ENCODE measurements at regions not wholly inside any gene's neighbourhood (a gene's known extent, or its start where the extent isn't known, plus 50 kb on each side); places are given as distances from the start of the nearest gene placed in this dataset.

DNA sequence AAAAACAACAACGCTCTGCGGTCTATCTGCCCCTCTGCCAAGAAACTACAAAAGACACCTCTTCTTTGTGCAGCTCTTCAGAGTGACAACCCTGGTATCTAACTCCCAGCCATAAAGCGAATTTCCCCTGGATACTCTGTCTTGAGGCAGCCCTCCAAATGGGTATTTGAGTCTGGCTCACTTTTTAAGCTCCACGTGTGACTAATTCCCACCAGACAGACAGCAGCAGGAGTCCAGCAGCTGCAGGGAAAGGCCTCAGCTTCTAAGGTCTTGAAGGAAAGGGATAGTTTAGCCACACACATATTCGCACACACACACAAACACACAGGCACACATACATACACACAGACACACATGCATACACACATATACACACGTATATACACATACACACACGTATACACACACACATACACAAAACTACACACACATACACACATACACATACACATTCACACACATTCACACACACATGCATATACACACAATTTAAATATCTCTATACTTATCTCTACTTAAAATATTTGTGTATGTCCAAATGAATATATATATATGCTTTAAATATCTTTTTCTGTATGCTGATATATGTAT lies 188.8 kb downstream of the TSHZ3 start:
- DNase-seq = no peak

DNA sequence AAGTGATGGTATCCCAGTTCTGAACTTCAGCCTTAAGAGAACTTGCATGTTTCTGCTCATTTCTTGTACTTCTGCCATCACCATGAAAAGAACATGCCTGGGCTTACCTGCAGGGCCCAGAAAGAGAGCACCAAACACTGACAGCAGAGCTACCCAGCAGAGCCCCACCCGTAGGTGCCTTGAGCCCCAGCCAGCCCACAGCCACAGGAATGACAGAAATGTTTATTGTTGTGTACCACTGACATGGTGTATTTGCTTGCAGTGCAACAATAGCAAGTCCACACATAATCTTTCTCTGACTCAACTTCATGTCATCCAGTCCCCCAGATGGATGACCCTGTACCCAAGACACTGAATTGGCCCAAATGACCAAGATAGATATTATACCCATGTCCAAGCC lies 195.2 kb downstream of the TSHZ3 start:
- no peak for DNase-seq

DNA sequence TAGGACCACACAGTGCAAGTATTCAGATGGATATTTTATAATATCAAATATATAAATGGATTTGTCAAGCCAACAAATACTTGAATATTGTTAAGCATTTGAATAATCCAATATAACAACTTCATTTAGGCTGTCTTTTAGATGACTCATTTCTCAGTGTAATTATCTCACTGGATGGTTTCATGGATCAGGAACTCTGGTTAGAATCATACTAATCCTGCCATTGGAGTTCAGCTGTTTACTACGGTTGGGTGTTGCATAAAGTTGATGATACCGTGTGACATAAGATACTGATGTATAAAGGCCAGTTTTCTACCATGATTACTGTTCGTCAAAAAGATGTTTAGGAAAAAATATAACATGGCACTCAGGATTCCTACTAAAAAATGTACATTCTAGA lies 196.3 kb downstream of the TSHZ3 start:
- no peak for DNase-seq

DNA sequence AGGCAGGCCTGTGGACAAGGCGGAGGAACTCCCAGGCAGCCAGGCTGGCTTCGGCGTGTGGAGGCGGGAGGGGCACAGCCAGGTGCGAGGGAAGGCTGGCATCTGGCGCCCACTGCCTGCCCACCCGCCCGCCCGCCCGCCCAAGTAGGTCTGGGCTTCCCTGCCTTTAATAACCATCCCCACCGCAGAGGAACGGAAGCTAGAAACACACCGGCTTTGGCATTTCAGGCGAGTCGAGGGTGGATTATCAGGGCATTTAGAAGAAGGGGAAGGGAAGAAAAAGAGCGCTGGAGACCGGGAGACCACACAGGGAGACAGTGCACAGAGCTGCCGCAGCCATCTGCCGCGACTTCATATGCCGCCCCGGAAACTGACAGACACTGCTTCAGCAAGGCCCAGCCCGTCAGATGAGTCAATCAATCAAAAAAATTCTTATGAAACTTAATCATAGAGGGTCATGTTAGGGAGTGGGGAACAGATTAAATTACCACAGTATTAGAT lies 199.7 kb downstream of the TSHZ3 start:
- DNase-seq = no peak

DNA sequence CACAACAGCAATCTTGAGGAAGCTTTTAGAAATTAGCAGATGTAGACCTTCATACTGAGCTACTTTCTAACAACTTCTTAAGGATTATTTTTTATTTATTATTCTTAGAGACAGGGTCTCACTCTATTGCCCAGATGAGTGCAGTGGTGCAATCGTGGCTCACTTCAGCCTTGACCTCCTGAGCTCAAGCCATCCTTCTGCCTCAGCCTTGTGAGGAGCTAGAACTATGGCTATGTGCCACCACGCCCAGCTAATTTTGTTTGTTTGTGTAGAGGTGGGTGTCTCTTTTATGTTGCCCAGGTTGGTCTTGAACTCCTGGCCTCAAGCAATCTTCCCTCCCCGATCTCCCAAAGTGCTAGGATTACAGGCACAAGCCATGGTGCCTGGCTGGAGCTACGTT lies 200.6 kb downstream of the TSHZ3 start:
- no peak for DNase-seq

DNA sequence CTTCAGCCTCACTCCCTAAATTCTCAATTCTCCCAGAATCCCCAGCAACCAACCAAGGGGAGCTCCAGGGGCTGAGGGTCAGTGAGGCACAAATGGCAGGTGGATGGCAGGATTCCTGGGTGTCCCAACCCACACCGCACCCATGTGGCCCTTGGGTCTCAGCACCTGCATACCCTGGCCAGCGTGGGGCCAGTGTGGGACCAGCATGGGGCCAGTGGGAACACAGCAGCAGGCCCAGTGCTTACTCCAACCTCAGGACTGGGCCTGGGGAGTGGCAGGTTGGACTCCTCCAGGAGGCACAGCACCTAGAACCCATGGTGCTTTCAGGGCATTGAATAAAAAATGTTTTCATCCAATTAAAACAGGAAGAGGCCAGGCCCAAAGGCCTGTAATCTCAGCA lies 202.0 kb downstream of the TSHZ3 start:
- no peak for DNase-seq

DNA sequence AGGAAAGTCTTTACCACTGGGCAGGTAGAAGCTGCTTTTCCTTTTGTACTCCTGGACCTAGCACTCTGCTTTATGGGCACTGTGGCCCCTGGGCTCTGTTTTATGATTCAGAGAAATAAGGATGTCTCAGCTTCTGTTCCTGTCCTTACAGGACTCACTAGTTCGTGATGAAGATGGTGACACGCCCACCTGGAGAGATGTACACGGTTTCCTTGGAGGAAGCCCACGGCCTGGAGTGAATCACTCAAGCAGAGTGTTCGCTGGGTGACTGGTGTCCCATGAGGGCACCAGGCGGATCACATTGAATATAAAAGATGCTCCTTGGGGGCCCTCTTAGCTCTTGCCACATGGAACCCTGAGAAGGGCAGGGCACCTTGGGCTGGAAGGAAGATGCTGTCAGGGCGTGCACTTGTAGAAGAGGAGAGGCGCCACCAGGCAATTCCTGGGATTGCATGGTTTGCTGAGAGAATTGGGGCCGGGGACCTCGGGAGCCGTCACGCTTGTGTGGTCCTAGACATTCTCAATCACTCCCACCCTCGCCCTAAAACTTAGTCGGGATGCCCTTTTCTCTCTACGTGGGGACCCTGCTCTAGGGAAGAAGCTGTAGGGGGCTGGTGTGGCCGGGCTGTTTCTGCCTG lies 202.6 kb downstream of the TSHZ3 start:
- DNase-seq = no peak

DNA sequence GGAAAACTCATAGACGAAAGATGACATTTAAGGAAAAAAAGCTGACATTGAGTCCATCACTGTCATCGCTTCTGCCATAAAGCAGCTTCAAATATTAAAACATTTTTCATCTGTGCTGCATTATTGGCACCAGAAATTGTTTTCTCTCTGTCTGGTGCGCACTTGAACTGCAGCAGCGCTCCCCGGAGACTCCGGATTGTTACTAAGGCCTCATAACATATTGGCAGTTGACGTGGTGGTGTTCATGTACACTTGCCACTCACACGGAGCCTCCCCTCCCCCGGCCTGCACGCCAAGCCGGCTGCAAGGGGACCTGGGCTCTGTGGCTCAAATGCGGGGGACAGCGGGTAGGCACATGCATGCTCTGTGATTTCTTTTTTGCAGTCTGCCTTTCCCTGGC lies 203.2 kb downstream of the TSHZ3 start:
- no peak for DNase-seq

DNA sequence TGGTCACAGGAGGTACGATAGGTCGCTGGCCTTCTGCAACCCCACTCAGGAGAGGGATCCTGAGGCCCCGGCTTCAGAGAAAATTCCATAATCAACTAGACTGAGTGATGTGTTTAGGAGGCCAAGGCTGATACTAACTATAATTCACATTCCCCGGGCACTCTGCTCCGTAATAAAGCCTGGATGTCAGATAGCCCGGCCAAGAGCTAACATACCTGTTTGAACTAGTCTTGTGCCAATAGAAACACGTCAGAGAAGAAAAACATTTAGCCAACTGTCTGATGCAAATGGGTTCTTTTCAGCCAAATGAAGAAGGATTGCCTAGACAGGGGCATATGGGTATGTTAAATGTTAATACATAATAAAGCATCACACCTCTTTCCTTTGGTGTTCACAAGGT lies 204.2 kb downstream of the TSHZ3 start:
- DNase-seq = no peak

DNA sequence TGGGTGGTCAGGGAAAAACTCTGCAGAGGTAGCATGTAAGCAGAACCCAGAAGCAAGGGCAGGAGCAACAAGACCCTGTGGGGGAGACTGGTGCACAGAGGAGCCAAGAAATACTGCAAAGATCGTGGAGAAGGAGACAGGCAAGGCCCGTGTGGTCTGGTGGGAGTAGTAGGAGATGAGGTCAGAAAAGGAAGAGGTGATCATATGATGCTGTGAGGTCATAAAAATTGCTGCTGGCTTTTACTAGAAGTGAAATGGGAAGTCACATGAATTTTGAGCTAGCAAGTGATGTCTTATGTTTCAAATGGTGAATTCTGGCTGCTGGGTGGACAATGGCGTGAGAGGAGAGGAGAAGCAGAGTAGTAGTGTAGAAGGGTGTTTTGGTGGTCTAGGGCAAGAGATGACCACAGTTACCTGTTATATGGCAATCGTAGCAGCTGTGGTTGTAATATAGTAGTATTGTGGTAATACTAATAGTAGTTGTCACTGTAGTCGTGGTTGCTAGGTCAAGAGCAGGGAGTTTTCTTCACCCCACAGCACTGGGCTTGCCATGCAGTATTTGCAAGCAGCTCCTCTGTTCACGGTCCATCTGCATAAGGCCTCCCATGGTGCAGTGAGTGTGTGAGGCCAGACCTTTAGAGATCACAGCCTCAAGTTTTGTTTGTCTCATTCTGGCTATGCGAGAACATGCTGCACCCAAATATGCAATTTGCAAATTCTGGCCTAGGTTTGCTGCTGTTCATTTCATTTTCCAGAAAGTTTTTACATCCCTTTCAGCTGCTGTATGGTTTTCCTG lies 205.0 kb downstream of the TSHZ3 start:
- DNase-seq = no peak

DNA sequence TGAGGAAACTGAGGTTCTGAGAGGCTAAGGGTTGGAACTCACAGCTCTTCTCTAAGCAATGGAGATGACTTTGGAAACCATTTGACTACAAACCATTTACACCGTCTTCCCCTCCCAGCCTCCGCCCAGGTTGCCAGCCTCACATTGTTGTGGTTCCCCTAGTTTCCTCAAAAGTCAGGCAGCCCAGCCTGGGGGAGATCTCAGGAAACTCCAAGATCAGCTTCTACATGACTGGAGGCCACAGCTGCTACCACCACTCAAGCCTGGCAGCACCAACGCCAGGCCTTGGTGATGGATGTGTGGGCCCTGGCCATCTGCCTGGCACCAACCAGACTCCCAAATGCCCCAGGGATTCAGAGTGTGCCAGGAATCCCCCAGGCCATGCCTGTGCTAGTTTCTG lies 207.9 kb downstream of the TSHZ3 start:
- DNase-seq = no peak

DNA sequence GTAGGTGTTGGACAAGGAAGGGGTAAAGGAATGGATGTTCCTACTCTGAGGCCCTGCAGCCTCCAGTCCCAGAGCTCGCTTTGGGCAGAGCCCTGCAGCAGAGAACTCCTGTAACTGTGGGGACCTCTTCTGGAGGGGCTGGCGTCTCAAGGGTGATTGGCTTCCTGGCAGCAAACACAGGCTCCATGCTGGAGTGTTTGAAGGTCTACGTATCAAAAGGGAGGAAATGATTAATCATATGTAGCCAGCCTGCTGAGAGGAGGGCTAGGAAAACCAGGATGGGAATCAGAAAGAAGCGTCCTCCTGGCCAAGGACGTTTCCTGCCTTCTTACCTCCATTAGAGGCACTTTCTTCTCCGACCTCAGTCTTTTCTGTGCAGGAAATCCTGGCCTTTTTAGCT lies 208.5 kb downstream of the TSHZ3 start:
- DNase-seq = no peak

DNA sequence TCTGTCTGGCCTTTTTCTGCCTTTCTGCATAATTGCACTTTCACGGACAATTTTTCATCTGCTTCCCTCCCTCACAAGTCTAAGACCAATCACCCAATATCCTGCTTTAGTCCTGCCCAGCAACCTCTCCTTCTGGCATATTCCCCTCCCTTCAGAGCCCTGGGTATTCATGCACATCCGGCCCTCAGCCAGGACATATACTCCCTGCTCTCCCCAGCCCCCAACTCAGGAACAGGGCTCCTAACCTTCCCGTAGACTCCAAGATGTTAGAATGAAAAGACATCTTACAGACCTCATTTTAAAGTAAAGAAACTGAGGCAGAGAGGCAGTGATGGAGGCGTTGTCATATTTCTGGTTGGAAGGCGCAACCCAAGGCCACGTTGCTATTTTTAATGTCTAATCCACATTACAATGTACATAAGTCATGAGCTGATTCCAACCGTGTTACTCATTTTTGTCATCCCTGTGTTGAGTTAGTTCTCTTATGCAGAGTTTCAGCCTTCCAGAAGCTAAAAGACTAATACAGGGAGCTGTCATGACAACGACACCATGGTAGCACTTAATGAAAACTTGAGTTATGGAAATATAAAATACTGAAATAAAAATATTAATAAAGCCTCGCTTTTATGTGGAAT lies 209.2 kb downstream of the TSHZ3 start:
- DNase-seq = no peak

DNA sequence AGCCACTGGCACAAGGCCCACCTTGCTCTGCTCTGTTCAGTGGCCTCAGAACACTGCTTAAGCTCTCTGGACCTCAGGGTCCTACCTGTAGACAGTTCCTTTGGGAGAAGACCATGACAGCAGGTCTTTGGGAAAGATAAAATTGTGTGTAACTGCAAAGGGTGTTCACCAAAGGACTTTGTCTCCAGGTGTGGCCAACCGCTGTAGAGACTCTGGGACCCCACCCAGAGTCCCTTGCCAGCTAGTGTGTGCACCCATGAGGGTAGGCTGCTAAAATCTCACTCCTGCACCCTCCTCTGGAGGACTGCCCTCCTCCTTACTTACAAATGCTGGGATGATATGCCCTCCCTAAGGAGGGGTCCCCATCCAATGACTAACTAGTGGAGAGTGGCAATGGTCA lies 211.2 kb downstream of the TSHZ3 start:
- no peak for DNase-seq

DNA sequence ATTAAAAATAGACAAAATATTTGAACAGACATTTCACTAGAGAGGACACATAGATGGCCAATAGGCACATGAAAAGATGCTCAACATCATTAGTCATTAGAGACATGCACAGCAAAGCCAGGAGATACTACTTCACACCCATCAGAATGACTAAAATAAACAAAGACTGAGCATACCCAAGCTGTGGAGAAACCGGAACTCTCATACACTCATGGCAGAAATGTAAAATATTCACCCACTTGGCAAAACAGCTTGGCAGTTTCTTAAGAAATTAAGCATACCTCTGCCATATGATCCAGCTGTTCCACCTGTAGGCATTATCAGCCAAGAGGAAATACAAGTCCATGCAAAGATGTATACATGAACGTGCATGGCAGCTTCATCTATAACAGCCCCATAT lies 213.4 kb downstream of the TSHZ3 start:
- DNase-seq = no peak

DNA sequence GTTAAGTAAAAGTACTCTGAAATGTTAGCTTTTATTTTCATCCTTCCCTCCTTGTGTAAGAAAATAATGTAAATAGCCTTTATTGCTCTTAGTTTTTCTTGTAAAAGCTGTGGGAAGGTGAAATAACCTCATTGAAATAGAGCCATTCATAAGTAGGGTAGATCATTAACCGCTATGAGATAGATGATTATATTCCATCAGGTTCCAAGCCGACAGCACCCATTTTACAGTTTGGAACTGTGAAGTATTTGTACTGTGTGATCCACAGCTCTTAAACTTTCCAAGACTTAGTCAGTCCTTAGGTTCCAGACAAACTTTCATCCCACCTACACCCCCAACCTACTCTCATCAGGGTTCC lies 216.5 kb downstream of the TSHZ3 start:
- DNase-seq = no peak

DNA sequence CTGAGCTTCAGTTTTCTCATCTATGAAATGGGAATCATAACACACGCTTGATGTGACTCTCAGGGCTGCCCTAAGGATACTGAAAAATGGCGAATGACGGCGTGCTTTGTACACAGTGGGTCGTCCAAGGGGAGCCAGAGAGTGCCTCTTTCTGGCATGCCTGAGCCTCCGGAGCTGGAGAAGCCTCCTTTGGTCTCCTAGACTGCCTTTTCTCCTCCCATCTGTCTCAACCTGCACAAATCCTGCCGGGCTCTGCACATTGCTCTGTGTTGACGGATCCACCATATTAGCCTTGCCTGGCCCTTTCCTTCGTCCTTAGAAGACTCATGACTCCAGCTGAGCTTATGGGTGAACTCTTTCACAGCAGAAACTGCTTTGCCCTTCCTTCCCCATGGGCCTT lies 220.9 kb downstream of the TSHZ3 start:
- DNase-seq = no peak

DNA sequence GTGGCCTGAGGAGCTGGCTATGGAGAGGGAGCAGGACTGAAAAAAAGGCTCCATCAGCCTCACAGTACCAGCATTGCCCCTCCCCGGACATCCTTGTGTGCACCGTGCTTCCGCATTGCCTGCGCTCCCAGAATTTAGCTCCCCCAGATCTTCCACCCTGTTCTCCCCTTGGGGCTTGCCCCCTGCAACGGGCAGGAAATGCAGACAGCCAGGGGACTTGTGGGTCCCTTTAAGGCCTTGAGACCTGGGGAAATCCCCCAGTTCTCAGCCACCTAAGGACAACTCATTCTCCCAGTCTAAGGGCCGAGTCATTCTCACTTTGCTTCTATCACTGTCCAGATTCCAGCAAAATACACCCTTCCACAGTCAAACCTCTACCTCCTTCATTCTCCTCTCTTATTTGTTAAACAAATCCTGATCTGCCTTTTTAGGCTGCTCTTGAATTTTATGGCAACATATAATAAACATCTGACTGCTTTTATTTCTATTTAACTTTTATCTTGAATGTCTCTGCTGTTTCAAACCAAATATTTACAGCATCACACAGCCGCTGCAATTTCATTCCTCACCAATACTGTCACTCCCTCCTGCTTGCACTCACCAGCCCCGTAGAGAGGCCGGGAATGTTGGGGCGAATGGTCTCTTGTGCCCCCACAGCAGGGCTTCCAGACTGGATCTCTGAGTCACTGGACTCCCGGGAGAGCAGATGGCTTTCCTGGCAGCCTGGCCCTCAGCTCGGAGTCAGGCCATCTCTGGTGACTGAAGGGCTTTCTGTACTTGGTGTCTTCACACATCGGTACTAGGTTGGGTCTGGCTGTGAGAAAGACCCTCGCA lies 221.9 kb downstream of the TSHZ3 start:
- DNase-seq = no peak

DNA sequence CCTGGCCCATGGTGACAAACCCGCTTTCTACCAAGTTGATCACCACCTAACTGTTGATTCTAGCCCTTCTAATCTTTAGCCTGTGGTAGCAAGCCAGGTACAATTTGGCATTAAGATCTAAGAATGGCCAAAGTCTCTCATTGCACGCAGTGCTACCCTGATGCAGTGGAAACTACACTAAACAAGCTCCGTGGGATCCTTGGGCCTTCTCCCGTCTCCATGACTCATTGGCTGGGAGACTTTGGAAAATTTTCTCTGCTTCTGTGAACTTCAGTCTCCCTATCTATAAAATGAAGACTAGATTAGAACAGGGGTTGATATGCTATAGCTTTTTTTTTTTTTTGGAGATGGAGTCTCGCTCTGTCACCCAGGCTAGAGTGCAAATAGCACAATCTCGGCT lies 223.0 kb downstream of the TSHZ3 start:
- DNase-seq = no peak

DNA sequence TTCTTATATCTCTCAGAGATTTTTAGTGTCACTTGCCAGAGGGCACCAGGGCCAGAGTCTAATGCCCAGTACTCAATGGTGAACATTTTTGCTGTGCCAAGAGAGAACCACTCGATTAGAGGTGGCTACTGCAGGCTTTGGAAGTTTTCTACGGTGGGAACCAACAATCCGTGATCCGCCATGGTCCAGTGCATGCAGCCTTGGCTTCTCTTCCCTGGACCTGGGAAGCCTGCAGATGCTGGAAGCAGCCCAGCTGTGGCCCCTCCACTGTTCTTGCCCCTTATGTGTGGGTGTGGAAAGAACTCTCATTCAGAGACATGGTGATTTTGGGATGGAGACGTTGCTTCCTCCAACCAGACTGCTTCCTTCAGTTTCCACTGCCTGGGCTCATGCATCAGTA lies 224.2 kb downstream of the TSHZ3 start:
- DNase-seq = no peak

DNA sequence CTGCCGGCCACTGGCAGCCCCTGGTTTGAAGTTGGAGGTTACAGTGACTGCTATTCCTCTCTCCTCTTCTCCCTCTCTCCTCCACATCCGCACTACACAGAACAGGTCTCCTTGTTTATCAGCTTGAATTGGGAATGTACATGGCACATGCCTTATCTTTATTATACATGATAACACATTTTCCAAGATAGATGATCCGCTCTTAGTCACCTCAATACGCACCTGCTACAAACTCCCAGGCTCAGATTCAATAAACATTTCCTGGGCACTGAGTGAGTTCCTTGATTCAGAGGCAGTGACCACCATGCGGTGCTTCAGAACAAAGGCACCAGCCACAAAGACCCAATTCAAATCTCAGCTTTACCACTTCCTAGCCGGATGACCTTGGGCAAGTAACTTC lies 227.7 kb downstream of the TSHZ3 start:
- no peak for DNase-seq

DNA sequence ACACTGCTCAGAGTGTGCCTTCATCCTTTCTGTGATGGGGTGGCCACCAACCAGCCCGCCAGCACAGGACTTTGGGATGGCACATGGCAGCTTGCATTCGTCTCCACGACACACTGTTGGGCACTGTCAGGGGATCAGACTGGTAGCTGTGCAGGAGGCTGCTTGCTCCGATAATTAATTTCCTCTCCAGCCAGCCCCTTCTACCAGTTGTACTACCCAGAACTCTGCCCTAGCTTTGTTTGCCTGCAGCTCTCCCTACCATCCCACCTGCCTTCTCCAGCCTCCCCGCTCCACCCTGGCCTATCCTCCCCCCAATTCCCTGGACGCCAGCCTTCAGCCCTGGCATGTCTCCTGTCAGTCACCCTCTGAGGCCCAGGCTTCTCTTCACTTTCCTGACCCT lies 228.3 kb downstream of the TSHZ3 start:
- no peak for DNase-seq
